Stimulated activated naive CD8-positive, alpha-beta T cell treated with anti-CD3 and anti-CD28 coated beads, Interleukin-15, amount 100 ng/mL, for 72 hours (primary cell): ENCODE measurements at regions not wholly inside any gene's neighbourhood (a gene's known extent, or its start where the extent isn't known, plus 50 kb on each side); places are given as distances from the start of the nearest gene placed in this dataset.
"Not testable (repeated sequence)": the region's sequence is repeated elsewhere in the genome, so short reads cannot be mapped to it uniquely, and the experiment has no call there.

Experiments used
- ATAC-seq: fragments of 150-1000 bp; cut with Tn5 transposase; 2 replicates; pipeline ENCODE4 v1.10.0; 2021; ENCODE audit warnings: mild to moderate bottlenecking, moderate library complexity
- DNase-seq, 2 donors: peaks; one replicate each; pipeline ENCODE4 v3.0.0; 2021 to 2022
- H3K27ac Mint-ChIP-seq, 2 donors: one replicate each; pipeline ENCODE4 v1.8.0; 2022; ENCODE audit warnings: mild to moderate bottlenecking in 2 of 2, mixed read lengths in 2 of 2, moderate library complexity in 2 of 2
- H3K27me3 Mint-ChIP-seq: one replicate; pipeline ENCODE4 v1.8.0; 2022; ENCODE audit warnings: mixed read lengths
- H3K4me1 Mint-ChIP-seq: one replicate; pipeline ENCODE4 v1.8.0; 2022; ENCODE audit warnings: mild to moderate bottlenecking, mixed read lengths
- H3K4me3 Mint-ChIP-seq, 2 donors: one replicate each; pipeline ENCODE4 v1.8.0; 2022; ENCODE audit warnings: mild to moderate bottlenecking in 2 of 2, mixed read lengths in 2 of 2, moderate library complexity in 1 of 2
- H3K9me3 Mint-ChIP-seq, 2 donors: one replicate each; pipeline ENCODE4 v1.8.0; 2022; ENCODE audit warnings: mixed read lengths in 2 of 2

DNA sequence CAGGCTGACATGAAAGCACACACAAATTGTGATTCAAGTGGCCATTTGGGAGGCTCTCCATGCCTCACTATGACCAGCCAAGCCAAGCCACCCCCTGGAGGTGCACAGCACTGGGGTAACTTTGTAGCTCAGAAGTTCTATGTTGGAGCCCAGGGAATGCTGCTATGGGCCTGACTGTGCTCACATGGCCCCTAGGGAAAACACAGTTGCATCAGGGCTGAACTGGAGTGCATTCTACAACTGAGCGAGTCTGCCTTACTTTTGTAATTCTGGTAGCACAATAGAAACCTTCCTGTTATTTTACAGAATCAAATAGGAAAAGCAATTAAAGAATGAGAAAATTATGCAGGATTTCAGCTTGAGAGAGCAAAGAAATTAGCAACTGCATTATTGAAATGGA, 455.5 kb upstream of the TRPC7 start:
- H3K27me3 Mint-ChIP-seq: no peaks in the 10 kb centered on the region
- ATAC-seq (no peak), DNase-seq (no peak)
- H3K4me3 Mint-ChIP-seq: no peak overlapping the region
- H3K9me3 Mint-ChIP-seq: peaks cover 6 to 14% of the 10 kb centered on the region in 2 donors
- no peaks in the 10 kb centered on the region for H3K4me1 Mint-ChIP-seq
- no peak overlapping the region for H3K27ac Mint-ChIP-seq

DNA sequence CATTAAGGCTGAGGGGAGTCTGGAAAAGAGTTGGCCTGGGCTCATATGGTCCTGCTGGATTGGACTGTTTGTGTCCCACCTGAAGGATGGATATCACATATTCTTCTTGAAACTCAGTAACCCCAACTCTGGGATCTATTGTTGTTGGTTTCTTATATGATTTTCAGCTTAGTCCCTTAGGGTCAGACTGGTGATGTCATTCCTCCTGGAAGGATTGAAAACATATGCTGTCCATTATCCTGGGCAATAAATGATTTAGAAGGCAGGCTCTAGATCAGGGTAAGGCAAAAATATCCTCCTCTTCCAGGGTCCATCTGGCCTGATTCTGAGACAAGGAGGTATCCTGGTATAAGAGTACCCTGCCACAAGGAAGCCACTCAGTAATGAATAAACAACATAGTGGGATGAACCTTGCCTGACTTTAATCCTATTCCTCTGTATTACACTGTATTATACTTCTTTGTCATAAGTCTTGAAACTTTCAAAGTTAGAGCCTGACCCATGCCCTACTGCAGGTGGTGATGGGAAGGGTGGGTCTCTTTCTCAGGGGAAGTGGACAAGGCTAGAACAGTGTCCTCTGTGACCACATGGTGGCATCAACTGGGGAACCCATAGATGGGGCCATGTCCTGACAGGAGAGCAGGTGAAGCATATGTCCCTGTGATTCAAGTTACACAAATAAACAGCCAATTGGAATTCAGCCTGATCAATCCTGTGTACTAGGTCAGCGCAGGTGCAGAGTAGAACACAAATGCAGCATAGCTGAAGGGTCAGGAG, 454.4 kb upstream of the TRPC7 start:
- no peaks in the 10 kb centered on the region for H3K4me1 Mint-ChIP-seq
- no peak overlapping the region for H3K27ac Mint-ChIP-seq
- H3K27me3 Mint-ChIP-seq: no peaks in the 10 kb centered on the region
- DNase-seq: no peak
- no peak overlapping the region for H3K4me3 Mint-ChIP-seq
- peaks cover 3 to 7% of the 10 kb centered on the region in 2 donors for H3K9me3 Mint-ChIP-seq
- no peak for ATAC-seq

GRCh38 chr5:136816327-136816726, 451.0 kb upstream of the TRPC7 start:
- Mint-ChIP-seq H3K27ac (no peak overlapping the region), H3K4me3 (no peak overlapping the region), H3K4me1 (no peaks in the 10 kb centered on the region), H3K27me3 (no peaks in the 10 kb centered on the region), H3K9me3 (peaks cover 3 to 7% of the 10 kb centered on the region in 2 donors)
- ATAC-seq (no peak), DNase-seq (no peak)

- Mint-ChIP-seq H3K27me3 (no peaks in the 10 kb centered on the region), H3K27ac (no peak overlapping the region), H3K4me3 (no peak overlapping the region), H3K4me1 (no peaks in the 10 kb centered on the region), H3K9me3 (peaks cover 3 to 7% of the 10 kb centered on the region in 2 donors)
- ATAC-seq: no peak
- no peak for DNase-seq
Observed at GRCh38 chr5:136814619-136815378, 449.5 kb upstream of the TRPC7 start.

DNA sequence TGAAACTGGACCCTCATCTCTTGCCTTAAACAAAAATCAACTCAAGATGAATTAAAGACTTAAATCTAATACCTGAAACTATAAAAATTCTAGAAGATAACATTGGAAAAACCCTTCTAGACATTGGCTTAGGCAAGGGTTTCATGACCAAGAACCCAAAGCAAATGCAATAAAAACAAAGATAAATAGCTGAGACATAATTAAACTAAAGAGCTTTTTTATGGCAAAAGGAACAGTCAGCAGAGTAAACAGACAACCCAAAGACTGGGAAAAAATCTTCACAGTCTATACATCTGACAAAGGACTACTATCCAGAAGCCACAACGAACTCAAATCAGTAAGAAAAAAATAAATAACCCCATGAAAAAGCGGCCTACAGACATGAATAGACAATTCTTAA, 446.9 kb upstream of the TRPC7 start:
- not testable (repeated sequence) for H3K27ac Mint-ChIP-seq, ATAC-seq, H3K27me3 Mint-ChIP-seq, DNase-seq, H3K4me3 Mint-ChIP-seq, H3K9me3 Mint-ChIP-seq, H3K4me1 Mint-ChIP-seq

GRCh38 chr5:136811551-136811950, 446.2 kb upstream of the TRPC7 start:
- no peak for DNase-seq
- H3K4me3 Mint-ChIP-seq: no peak overlapping the region
- H3K27ac Mint-ChIP-seq: no peak overlapping the region
- H3K4me1 Mint-ChIP-seq: no peaks in the 10 kb centered on the region
- no peaks in the 10 kb centered on the region for H3K27me3 Mint-ChIP-seq
- no peak for ATAC-seq
- peaks cover 0 to 8% of the 10 kb centered on the region in 2 donors for H3K9me3 Mint-ChIP-seq

- H3K9me3 Mint-ChIP-seq: peaks cover 0 to 8% of the 10 kb centered on the region in 2 donors
- no peak for DNase-seq
Observed at GRCh38 chr5:136811086-136811485, 445.7 kb upstream of the TRPC7 start.

DNA sequence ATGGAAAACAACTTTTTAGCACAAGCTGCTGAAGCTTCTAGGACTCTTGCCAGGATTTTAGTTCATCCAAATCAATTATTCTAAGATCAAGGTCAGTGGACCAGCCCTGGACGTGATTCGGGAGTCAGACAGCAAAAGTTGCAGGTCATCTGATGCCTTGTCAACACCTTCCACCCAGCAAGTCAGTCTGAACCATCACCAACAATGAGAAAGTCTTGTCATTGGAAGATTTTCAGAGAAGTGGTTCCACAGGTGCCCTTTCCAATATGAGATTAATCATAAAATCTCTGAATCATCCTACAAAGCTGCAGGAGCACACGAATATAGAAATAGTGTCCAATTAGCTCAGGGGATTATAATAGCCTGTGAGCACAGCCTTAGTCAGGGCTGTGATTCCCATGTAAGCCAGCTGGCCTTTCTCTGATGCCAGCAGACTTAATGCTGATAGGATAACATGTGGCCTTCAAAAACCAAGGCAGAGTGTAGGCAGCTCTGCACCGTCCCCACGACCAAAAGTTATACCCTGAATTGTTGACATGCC, 445.0 kb upstream of the TRPC7 start:
- Mint-ChIP-seq H3K27me3 (no peaks in the 10 kb centered on the region), H3K4me1 (no peaks in the 10 kb centered on the region), H3K4me3 (no peak overlapping the region), H3K27ac (no peak overlapping the region), H3K9me3 (peaks cover under 1 to 8% of the 10 kb centered on the region in 2 donors)
- no peak for ATAC-seq
- no peak for DNase-seq

More at GRCh38 chr5:136811086-136811485, 445.7 kb upstream of the TRPC7 start:
- H3K27me3 Mint-ChIP-seq: no peaks in the 10 kb centered on the region
- H3K4me3 Mint-ChIP-seq: no peak overlapping the region
- H3K4me1 Mint-ChIP-seq: no peaks in the 10 kb centered on the region
- ATAC-seq: no peak
- H3K27ac Mint-ChIP-seq: no peak overlapping the region

DNA sequence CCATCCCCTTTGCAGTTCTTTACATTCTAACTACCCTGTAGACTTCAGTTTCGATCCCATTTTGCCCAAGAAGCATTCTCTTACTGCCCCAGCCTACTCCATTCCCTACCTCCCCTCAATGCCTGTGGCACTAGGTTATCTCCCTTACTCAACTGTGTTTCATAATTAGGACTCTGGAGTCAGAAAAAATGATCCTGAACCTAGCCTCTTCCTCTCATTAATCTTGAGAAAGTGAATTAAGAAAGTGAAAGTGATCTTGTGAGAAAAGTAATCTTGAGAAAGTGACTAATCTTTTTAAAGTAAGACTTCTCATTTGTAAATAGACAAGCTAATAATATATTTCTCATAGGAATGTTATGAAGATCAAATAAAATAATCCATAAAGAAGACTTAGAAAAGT, 444.0 kb upstream of the TRPC7 start:
- peaks cover 10 to 11% of the 10 kb centered on the region in 2 donors for H3K9me3 Mint-ChIP-seq
- H3K4me3 Mint-ChIP-seq: no peak overlapping the region
- ATAC-seq (no peak), DNase-seq (no peak)
- H3K27ac Mint-ChIP-seq: no peak overlapping the region
- H3K27me3 Mint-ChIP-seq: no peaks in the 10 kb centered on the region
- no peaks in the 10 kb centered on the region for H3K4me1 Mint-ChIP-seq

DNA sequence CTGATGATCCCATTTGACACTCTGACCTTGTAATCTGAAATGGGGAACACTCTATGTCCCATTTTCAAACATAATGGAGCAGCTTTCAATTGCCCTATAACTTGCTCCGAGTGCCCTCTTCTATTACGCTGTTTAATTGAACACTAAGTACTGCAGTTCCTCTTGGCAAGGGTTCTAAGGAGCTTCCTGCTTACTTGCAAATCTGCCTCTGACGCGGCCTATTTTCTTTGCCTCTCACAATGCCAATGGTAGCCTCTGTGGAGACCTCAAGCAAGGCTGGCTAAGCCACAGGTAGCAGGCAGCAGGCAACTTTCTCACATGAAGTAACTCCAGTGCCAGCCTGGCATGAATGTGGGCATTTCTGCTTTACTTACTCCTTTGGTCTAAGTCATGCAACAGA, 443.4 kb upstream of the TRPC7 start:
- H3K4me1 Mint-ChIP-seq: no peaks in the 10 kb centered on the region

DNA sequence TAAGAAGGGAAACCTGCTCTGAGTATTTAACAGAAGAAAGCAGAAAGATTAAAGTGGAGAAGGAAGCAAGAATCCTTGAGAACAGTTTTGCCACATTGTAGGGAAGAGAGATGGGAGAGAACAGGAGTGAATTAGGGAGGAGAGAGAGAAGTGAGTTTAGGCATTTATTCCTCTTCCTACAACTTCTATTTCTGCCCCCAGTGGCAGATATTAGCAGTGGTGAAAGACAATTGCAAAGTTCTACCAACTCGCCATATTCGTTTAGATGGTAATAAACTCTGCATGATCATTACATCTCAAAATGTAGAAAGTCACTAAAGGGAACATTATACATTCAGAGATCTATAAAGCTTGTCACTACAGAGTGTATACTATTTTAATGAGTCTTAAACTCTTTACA, 440.1 kb upstream of the TRPC7 start:
- DNase-seq (no peak), ATAC-seq (no peak)
- Mint-ChIP-seq H3K4me3 (no peak overlapping the region), H3K9me3 (peaks cover 11 to 13% of the 10 kb centered on the region in 2 donors), H3K4me1 (no peaks in the 10 kb centered on the region), H3K27ac (no peak overlapping the region), H3K27me3 (no peaks in the 10 kb centered on the region)

More for the DNA sequence above, 443.4 kb upstream of the TRPC7 start:
- DNase-seq: no peak
- H3K9me3 Mint-ChIP-seq: peaks cover 11 to 13% of the 10 kb centered on the region in 2 donors
- no peak overlapping the region for H3K27ac Mint-ChIP-seq
- no peak for ATAC-seq
- H3K4me3 Mint-ChIP-seq: no peak overlapping the region
- H3K27me3 Mint-ChIP-seq: no peaks in the 10 kb centered on the region

DNA sequence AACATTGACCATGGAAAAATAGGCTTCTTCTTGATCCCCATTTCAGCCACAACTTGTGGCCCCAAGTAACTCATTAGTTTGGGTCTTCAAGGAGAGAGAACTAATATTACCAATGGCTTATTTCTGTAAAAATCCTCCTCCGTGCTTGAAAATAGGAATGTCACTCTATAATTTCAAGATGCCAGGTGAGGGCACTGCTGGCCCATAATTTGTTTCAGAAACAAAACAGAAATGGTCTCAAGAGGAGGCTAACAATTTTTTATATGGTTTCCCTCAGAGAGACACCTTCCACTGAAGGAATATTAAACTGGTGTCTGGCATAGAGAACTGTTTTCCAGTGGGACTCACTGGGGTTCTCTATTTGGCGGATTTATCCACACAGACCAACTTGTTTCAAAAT, 437.0 kb upstream of the TRPC7 start:
- no peaks in the 10 kb centered on the region for H3K27me3 Mint-ChIP-seq
- no peak overlapping the region for H3K4me3 Mint-ChIP-seq
- DNase-seq (no peak), ATAC-seq (no peak)
- no peaks in the 10 kb centered on the region for H3K4me1 Mint-ChIP-seq
- H3K9me3 Mint-ChIP-seq: peaks cover 5 to 11% of the 10 kb centered on the region in 2 donors
- no peak overlapping the region for H3K27ac Mint-ChIP-seq

DNA sequence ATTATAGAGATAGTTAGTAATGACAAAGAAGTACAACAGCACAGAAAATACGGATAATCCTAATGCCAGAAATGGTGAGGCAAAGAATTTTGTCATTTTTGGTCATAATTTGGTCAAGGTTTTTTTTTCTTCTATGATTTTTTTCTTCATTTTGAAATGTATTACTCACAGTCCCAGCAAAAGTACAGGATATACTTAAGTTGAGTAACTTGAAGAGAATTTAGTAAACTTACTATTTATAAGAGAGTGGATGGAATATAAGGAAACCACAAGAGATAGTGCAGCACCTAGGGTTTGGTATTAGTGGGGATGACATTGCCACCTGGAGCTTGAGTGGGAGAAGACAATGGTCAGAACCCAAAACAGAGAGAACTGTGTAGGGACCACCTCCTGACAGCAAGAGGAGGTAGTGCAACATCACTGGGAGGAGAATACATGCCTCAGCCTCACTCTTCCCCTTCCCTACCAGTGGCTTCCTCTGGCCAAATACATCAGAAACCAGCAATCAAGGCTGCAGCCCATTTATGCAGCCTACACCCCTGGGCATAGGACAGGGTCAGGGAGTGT, 434.5 kb upstream of the TRPC7 start:
- ATAC-seq: peak; percentile 33
- DNase-seq: no peak
- no peaks in the 10 kb centered on the region for H3K4me1 Mint-ChIP-seq

DNA sequence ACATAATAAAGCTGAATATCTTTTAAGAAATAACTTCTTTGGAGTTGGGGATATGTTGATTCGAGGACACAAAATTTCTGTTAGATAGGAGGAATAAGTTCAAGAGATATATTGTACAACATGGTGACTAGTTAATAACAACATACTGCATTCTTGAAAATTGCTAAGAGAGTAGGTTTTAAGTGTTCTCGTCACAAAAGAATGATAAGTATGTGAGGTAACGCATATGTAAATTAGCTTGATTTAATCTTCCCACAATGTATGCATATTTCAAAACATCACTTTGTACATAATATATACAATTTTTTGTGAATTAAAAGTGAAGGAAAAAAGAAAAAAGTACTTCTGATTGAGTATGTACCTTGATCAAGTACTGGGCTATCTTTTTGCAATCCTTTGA, 428.0 kb upstream of the TRPC7 start:
- Mint-ChIP-seq H3K4me1 (no peaks in the 10 kb centered on the region), H3K27ac (no peak overlapping the region), H3K4me3 (no peak overlapping the region), H3K27me3 (no peaks in the 10 kb centered on the region), H3K9me3 (peaks cover 0 to 4% of the 10 kb centered on the region in 2 donors)
- DNase-seq: no peak
- ATAC-seq: no peak

More for the DNA sequence above, 434.5 kb upstream of the TRPC7 start:
- Mint-ChIP-seq H3K9me3 (peaks cover 5 to 10% of the 10 kb centered on the region in 2 donors), H3K27me3 (no peaks in the 10 kb centered on the region), H3K4me3 (no peak overlapping the region), H3K27ac (no peak overlapping the region)

DNA sequence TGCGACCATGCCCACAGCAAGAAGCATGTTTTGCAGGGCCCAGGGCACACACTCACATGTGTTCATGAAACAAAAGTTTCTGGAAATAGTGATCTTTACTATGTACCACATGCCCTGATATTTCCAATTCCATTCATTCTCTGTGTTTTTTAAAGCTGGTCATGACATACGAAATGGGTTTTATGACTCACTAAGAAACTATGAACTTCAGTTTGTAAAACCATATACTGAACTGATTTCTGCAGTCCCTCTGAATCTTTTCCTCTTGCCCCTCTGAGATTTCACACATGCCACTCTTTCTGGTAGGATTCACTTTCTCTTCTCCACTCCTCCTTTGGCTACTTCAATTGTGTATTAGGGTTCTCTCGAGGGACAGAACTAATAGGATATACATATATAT, 416.1 kb upstream of the TRPC7 start:
- Mint-ChIP-seq H3K27me3 (no peaks in the 10 kb centered on the region), H3K27ac (no peak overlapping the region), H3K4me3 (no peak overlapping the region), H3K9me3 (peaks cover 5 to 8% of the 10 kb centered on the region in 2 donors), H3K4me1 (no peaks in the 10 kb centered on the region)
- DNase-seq (no peak), ATAC-seq (no peak)

GRCh38 chr5:136780518-136780917, 415.2 kb upstream of the TRPC7 start:
- Mint-ChIP-seq H3K9me3 (peaks cover 5 to 8% of the 10 kb centered on the region in 2 donors), H3K4me1 (no peaks in the 10 kb centered on the region), H3K4me3 (no peak overlapping the region), H3K27me3 (no peaks in the 10 kb centered on the region), H3K27ac (no peak overlapping the region)
- ATAC-seq: no peak
- no peak for DNase-seq
